Left lung (tissue), 4 donors: ENCODE measurements at regions not wholly inside any gene's neighbourhood (a gene's known extent, or its start where the extent isn't known, plus 50 kb on each side); places are given as distances from the start of the nearest gene placed in this dataset.

Experiments
- ATAC-seq: fragments of 200-7000 bp; cut with Tn5 transposase; one replicate; pipeline ENCODE4 v1.9.1; 2020; ENCODE audit warnings: moderate library complexity
- DNase-seq, 4 donors: peaks; one replicate each; pipeline ENCODE4 v3.0.0-alpha.2; 2013 to 2020
- H3K27ac ChIP-seq, 2 donors: fragments of 200-600 bp; sonication (generic) in 1 of 2; one replicate each; pipeline versions ENCODE4 v1.5.0 to v1.8.0; 2020 to 2021
- H3K27me3 ChIP-seq, 2 donors: fragments of 200-600 bp; sonication (generic) in 1 of 2; one replicate each; pipeline versions ENCODE4 v1.5.0 to v1.8.0; 2020 to 2021
- H3K36me3 ChIP-seq, 2 donors: fragments of 200-600 bp; sonication (generic) in 1 of 2; one replicate each; pipeline versions ENCODE4 v1.5.0 to v1.8.0; 2020 to 2021
- H3K4me1 ChIP-seq, 2 donors: fragments of 200-600 bp; one replicate each; pipeline ENCODE4 v1.8.0; 2021
- H3K4me3 ChIP-seq, 2 donors: fragments of 200-600 bp; sonication (generic) in 1 of 2; one replicate each; pipeline versions ENCODE4 v1.5.0 to v1.8.0; 2020 to 2021; ENCODE audit warnings: mild to moderate bottlenecking in 1 of 2
- H3K9me3 ChIP-seq, 2 donors: fragments of 200-600 bp; sonication (generic) in 1 of 2; one replicate each; pipeline versions ENCODE4 v1.5.0 to v1.8.0; 2020 to 2021
- CTCF ChIP-seq, 2 donors: fragments of 200-600 bp; sonication (generic) in 1 of 2; IDR thresholded peaks; one replicate each; pipeline versions ENCODE4 v1.5.0 to v1.8.0; 2021; ENCODE audit warnings: antibody characterized with exemption in 2 of 2
- intact Hi-C, 2 donors: fragments of 100-400 bp; cut with DNase I; formaldehyde crosslinking; loops; one replicate each; pipeline versions ENCODE4 v1.11.2 to v1.14.2; 2022
- donor health status: DM: no; HTN: yes; CAD: no.
- donor health status: DM: no; HTN: no; CAD: no.

- intact Hi-C loops = no loop called here
- Histone ChIP-seq H3K27me3 (no peaks in the 10 kb centered on the region), H3K4me1 (no peaks in the 10 kb centered on the region), H3K27ac (no peak overlapping the region), H3K4me3 (no peak overlapping the region), H3K36me3 (no peaks in the 10 kb centered on the region), H3K9me3 (peaks cover 0 to 13% of the 10 kb centered on the region in 2 donors)
- no peak for TF ChIP-seq CTCF (IDR thresholded peaks at IDR 0.05)
- ATAC-seq (no peak), DNase-seq (no peak)
These were observed 502.8 kb downstream of the REEP3 start for GRCh38 chr10:64023926-64024470.

DNA sequence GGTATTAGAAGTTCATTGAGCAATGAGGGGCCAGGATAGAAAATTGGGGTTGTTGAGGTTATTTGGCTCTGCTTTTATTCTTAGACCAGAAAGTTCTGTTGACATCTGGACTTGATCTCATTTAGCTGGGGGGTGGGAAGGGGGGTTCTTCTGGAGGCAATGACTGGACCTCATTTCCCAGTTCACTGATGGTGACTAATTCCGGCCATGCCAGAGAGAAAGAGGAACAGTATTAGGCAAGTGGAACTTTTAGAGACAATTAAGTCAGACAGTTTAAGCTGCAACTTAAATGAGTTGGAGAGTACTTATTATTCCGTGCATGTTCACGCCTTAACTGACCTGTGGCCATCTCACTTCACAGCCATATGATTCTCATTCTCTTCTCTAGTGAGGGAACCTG lies 512.5 kb downstream of the REEP3 start:
- H3K27me3 ChIP-seq = peaks cover 0 to 4% of the 10 kb centered on the region in 2 donors
- H3K4me1 ChIP-seq = peaks cover 0 to 3% of the 10 kb centered on the region in 2 donors
- ATAC-seq (no peak), DNase-seq (no peak)
- H3K27ac ChIP-seq = no peak overlapping the region
- no peaks in the 10 kb centered on the region for H3K9me3 ChIP-seq
- no peaks in the 10 kb centered on the region for H3K36me3 ChIP-seq
- no peak overlapping the region for H3K4me3 ChIP-seq
- TF ChIP-seq CTCF (IDR thresholded peaks at IDR 0.05) = no peak
- intact Hi-C loops = no loop called here

- intact Hi-C loops = no loop called here
- Histone ChIP-seq H3K27ac (no peak overlapping the region), H3K4me3 (no peak overlapping the region), H3K27me3 (peaks cover 0 to 5% of the 10 kb centered on the region in 2 donors), H3K36me3 (no peaks in the 10 kb centered on the region), H3K4me1 (peaks cover 3 to 9% of the 10 kb centered on the region in 2 donors), H3K9me3 (no peaks in the 10 kb centered on the region)
- peak in 2 of 4 donors; percentile 30 to 39 for DNase-seq
- no peak for ATAC-seq
- no peak for TF ChIP-seq CTCF (IDR thresholded peaks at IDR 0.05)
These were observed 515.2 kb downstream of the REEP3 start for GRCh38 chr10:64036321-64036930.

- H3K27ac ChIP-seq = no peak overlapping the region
These were observed 516.0 kb downstream of the REEP3 start for GRCh38 chr10:64037071-64037661.

More at GRCh38 chr10:64037071-64037661, 516.0 kb downstream of the REEP3 start:
- Histone ChIP-seq H3K4me1 (peaks cover 3 to 13% of the 10 kb centered on the region in 2 donors), H3K36me3 (no peaks in the 10 kb centered on the region), H3K27me3 (peaks cover 0 to 13% of the 10 kb centered on the region in 2 donors), H3K4me3 (no peak overlapping the region), H3K9me3 (no peaks in the 10 kb centered on the region)
- intact Hi-C loops = no loop called here
- no peak for TF ChIP-seq CTCF (IDR thresholded peaks at IDR 0.05)
- ATAC-seq = no peak
- DNase-seq = no peak
